ENCODE measurements at regions not wholly inside any gene's neighbourhood (a gene's known extent, or its start where the extent isn't known, plus 50 kb on each side); places are given as distances from the start of the nearest gene placed in this dataset.

GRCh38 chr17:71111934-71112333 lies 942.6 kb downstream of the KCNJ2 start:
- no peaks in the 10 kb centered on the region for H3K36me3 ChIP-seq (ENCODE audit: control insufficient read depth, insufficient read depth, low read length)
- H3K4me3 ChIP-seq (replicated peaks; ENCODE audit: low read depth, low read length), result no peak overlapping the region
- H3K27me3 ChIP-seq (replicated peaks; ENCODE audit: control insufficient read depth, insufficient read depth, low read length), result no peaks in the 10 kb centered on the region
- no peak for DNase-seq (ENCODE audit: extremely low read depth, insufficient read length)
- TF ChIP-seq CTCF (IDR thresholded peaks at IDR 0.05; ENCODE audit: insufficient read depth, low read length, poor library complexity, severe bottlenecking), result no peak

GRCh38 chr17:71113347-71113746 lies 944.0 kb downstream of the KCNJ2 start:
- no peaks in the 10 kb centered on the region for H3K27me3 ChIP-seq (replicated peaks; ENCODE audit: control insufficient read depth, insufficient read depth, low read length)
- TF ChIP-seq CTCF (IDR thresholded peaks at IDR 0.05; ENCODE audit: insufficient read depth, low read length, poor library complexity, severe bottlenecking), result no peak
- no peak for DNase-seq (ENCODE audit: extremely low read depth, insufficient read length)
- no peak overlapping the region for H3K4me3 ChIP-seq (replicated peaks; ENCODE audit: low read depth, low read length)
- no peaks in the 10 kb centered on the region for H3K36me3 ChIP-seq (ENCODE audit: control insufficient read depth, insufficient read depth, low read length)

GRCh38 chr17:71114911-71115668 lies 945.8 kb downstream of the KCNJ2 start:
- no peak for DNase-seq (ENCODE audit: extremely low read depth, insufficient read length)
- TF ChIP-seq CTCF (IDR thresholded peaks at IDR 0.05; ENCODE audit: insufficient read depth, low read length, poor library complexity, severe bottlenecking), result no peak
- H3K27me3 ChIP-seq (replicated peaks; ENCODE audit: control insufficient read depth, insufficient read depth, low read length), result no peaks in the 10 kb centered on the region
- no peaks in the 10 kb centered on the region for H3K36me3 ChIP-seq (ENCODE audit: control insufficient read depth, insufficient read depth, low read length)
- no peak overlapping the region for H3K4me3 ChIP-seq (replicated peaks; ENCODE audit: low read depth, low read length)

- no peak overlapping the region for H3K4me3 ChIP-seq (replicated peaks; ENCODE audit: low read depth, low read length)
- H3K36me3 ChIP-seq (ENCODE audit: control insufficient read depth, insufficient read depth, low read length), result no peaks in the 10 kb centered on the region
- no peak for DNase-seq (ENCODE audit: extremely low read depth, insufficient read length)
- no peak for TF ChIP-seq CTCF (IDR thresholded peaks at IDR 0.05; ENCODE audit: insufficient read depth, low read length, poor library complexity, severe bottlenecking)
- no peaks in the 10 kb centered on the region for H3K27me3 ChIP-seq (replicated peaks; ENCODE audit: control insufficient read depth, insufficient read depth, low read length)
Observed at GRCh38 chr17:71115669-71115972, 946.3 kb downstream of the KCNJ2 start.

- H3K4me3 ChIP-seq (replicated peaks; ENCODE audit: low read depth, low read length), result no peak overlapping the region
- no peak for DNase-seq (ENCODE audit: extremely low read depth, insufficient read length)
- no peak for TF ChIP-seq CTCF (IDR thresholded peaks at IDR 0.05; ENCODE audit: insufficient read depth, low read length, poor library complexity, severe bottlenecking)
- H3K27me3 ChIP-seq (replicated peaks; ENCODE audit: control insufficient read depth, insufficient read depth, low read length), result no peaks in the 10 kb centered on the region
- no peaks in the 10 kb centered on the region for H3K36me3 ChIP-seq (ENCODE audit: control insufficient read depth, insufficient read depth, low read length)
Observed at GRCh38 chr17:71117466-71117865, 948.1 kb downstream of the KCNJ2 start.

- Histone ChIP-seq H3K36me3 (ENCODE audit: control insufficient read depth, insufficient read depth, low read length) (no peaks in the 10 kb centered on the region), H3K27me3 (replicated peaks; ENCODE audit: control insufficient read depth, insufficient read depth, low read length) (no peaks in the 10 kb centered on the region), H3K4me3 (replicated peaks; ENCODE audit: low read depth, low read length) (no peak overlapping the region)
- TF ChIP-seq CTCF (IDR thresholded peaks at IDR 0.05; ENCODE audit: insufficient read depth, low read length, poor library complexity, severe bottlenecking), result no peak
- no peak for DNase-seq (ENCODE audit: extremely low read depth, insufficient read length)
Observed at GRCh38 chr17:71118039-71118438, 948.7 kb downstream of the KCNJ2 start.

Data from GM06990 (cell line).